ENCODE measurements at regions not wholly inside any gene's neighbourhood (a gene's known extent, or its start where the extent isn't known, plus 50 kb on each side); places are given as distances from the start of the nearest gene placed in this dataset.
"Not testable (repeated sequence)": the region's sequence is repeated elsewhere in the genome, so short reads cannot be mapped to it uniquely, and the experiment has no call there.

GRCh38 chr4:42257645-42258044 is 105.2 kb upstream of the BEND4 start:
- not testable (repeated sequence) for TF ChIP-seq CTCF (IDR thresholded peaks at IDR 0.05 in 2 of 3, conservative IDR thresholded peaks at IDR 0.05 in 1 of 3; ENCODE audit: borderline replicate concordance in 1 of 3, insufficient read depth in 1 of 3, low read depth in 2 of 3, low read length in 2 of 3); SRF (IDR thresholded peaks at IDR 0.05; ENCODE audit: low read depth); MAX (IDR thresholded peaks at IDR 0.05); SIN3A (IDR thresholded peaks at IDR 0.05; ENCODE audit: low read depth); ATF3 (IDR thresholded peaks at IDR 0.05); REST (IDR thresholded peaks at IDR 0.05; ENCODE audit: low read depth); POLR2A (IDR thresholded peaks at IDR 0.05; ENCODE audit: borderline replicate concordance, extremely low read depth, insufficient read depth, insufficient read length); SP1 (IDR thresholded peaks at IDR 0.05; ENCODE audit: low read depth); CBX3 (IDR thresholded peaks at IDR 0.05; ENCODE audit: low read depth); RAD21 (IDR thresholded peaks at IDR 0.05; ENCODE audit: low read depth); ZFX (IDR thresholded peaks at IDR 0.05); EZH2 (IDR thresholded peaks at IDR 0.05); EZH2phosphoT487 (IDR thresholded peaks at IDR 0.05; ENCODE audit: borderline replicate concordance); JUND (IDR thresholded peaks at IDR 0.05)

All from HCT116 (cell line).